HEK293 (cell line): ENCODE measurements at regions not wholly inside any gene's neighbourhood (a gene's known extent, or its start where the extent isn't known, plus 50 kb on each side); places are given as distances from the start of the nearest gene placed in this dataset.
A peak's percentile ranks its signal among the peaks of the same experiment; 100 is the strongest.

Experiments used
- CTCF ChIA-PET: fragments of 350-600 bp; formaldehyde crosslinking; extraction: SDS; loops from one replicate; lab custom pipeline; 2021; ENCODE audit warnings: antibody characterized with exemption; lab: Yijun Ruan, JAX
- POLR2A ChIA-PET: fragments of 300-600 bp; formaldehyde crosslinking; extraction: SDS; loops from one replicate; lab custom pipeline; 2020; ENCODE audit warnings: antibody characterized with exemption, inconsistent platforms; lab: Yijun Ruan, JAX
- H3K27ac ChIP-seq: fragments of 200-500 bp; sonication (Bioruptor generic); 2 replicates; pipeline ENCODE4 v1.5.1; 2014; ENCODE audit warnings: low read depth, low read length, control low read depth, inconsistent platforms; ENCODE audit errors: extremely low read depth
- H3K36me3 ChIP-seq, 2 experiments: fragments of 200-500 bp in 1 of 2; sonication (Bioruptor generic) in 1 of 2; 1 replicate in 1 of 2; 2 replicates in 1 of 2; pipeline ENCODE4 v1.5.1; 2014 to 2017; ENCODE audit warnings: inconsistent platforms in 2 of 2, low read length in 2 of 2; ENCODE audit not compliant: control insufficient read depth in 2 of 2, insufficient read depth in 1 of 2
- H3K4me1 ChIP-seq: fragments of 200-500 bp; sonication (Bioruptor generic); 2 replicates; pipeline ENCODE4 v1.5.1; 2014; ENCODE audit warnings: mild to moderate bottlenecking, low read length, inconsistent platforms; ENCODE audit not compliant: control insufficient read depth, insufficient read depth
- H3K4me3 ChIP-seq: 2 replicates; pipeline ENCODE4 v1.5.1; 2011; ENCODE audit warnings: low read depth, mild to moderate bottlenecking, control low read depth, low read length, moderate library complexity
- H3K9me3 ChIP-seq: fragments of 200-500 bp; sonication (Bioruptor generic); 2 replicates; pipeline ENCODE4 v1.5.1; 2014; ENCODE audit warnings: low read depth, low read length, inconsistent platforms; ENCODE audit not compliant: control insufficient read depth, insufficient read depth
- ATF2 ChIP-seq: fragments of 450-650 bp; formaldehyde crosslinking; IDR thresholded peaks from 2 replicates; pipeline ENCODE4 v1.5.1; 2016; ENCODE audit warnings: missing biosample characterization, missing genetic modification characterization, low read depth
- CTCF ChIP-seq: fragments of 450-650 bp; formaldehyde crosslinking; IDR thresholded peaks from 2 replicates; pipeline ENCODE4 v1.5.1; 2016; ENCODE audit warnings: missing biosample characterization, missing genetic modification characterization
- ELK4 ChIP-seq: IDR thresholded peaks from 2 replicates; pipeline ENCODE4 v1.6.1; 2011; ENCODE audit warnings: mild to moderate bottlenecking, low read depth, low read length, borderline replicate concordance
- FEZF1 ChIP-seq: fragments of 450-650 bp; formaldehyde crosslinking; IDR thresholded peaks from 2 replicates; pipeline ENCODE4 v1.5.1; 2016; ENCODE audit warnings: missing biosample characterization, missing genetic modification characterization
- KLF17 ChIP-seq: fragments of 450-650 bp; formaldehyde crosslinking; IDR thresholded peaks from 2 replicates; pipeline ENCODE4 v1.5.1; 2016; ENCODE audit warnings: missing biosample characterization, missing genetic modification characterization
- PRDM10 ChIP-seq: fragments of 450-650 bp; formaldehyde crosslinking; IDR thresholded peaks from 2 replicates; pipeline ENCODE4 v1.5.1; 2016; ENCODE audit warnings: missing biosample characterization, missing genetic modification characterization
- PRDM6 ChIP-seq: fragments of 450-650 bp; formaldehyde crosslinking; IDR thresholded peaks from 2 replicates; pipeline ENCODE4 v1.5.1; 2017; ENCODE audit warnings: missing biosample characterization, missing genetic modification characterization
- SETDB1 ChIP-seq: IDR thresholded peaks from one replicate; pipeline ENCODE4 v1.6.1; 2017; ENCODE audit warnings: mild to moderate bottlenecking, low read length, moderate library complexity, mixed read lengths; ENCODE audit not compliant: insufficient read length
- YY2 ChIP-seq: fragments of 450-650 bp; formaldehyde crosslinking; IDR thresholded peaks from 2 replicates; pipeline ENCODE4 v1.5.1; 2016; ENCODE audit warnings: missing biosample characterization, missing genetic modification characterization
- ZNF335 ChIP-seq: fragments of 450-650 bp; formaldehyde crosslinking; conservative IDR thresholded peaks from 2 replicates; pipeline ENCODE4 v1.5.1; 2016; ENCODE audit warnings: missing biosample characterization, missing genetic modification characterization
- ZNF366 ChIP-seq: fragments of 450-650 bp; formaldehyde crosslinking; conservative IDR thresholded peaks from 2 replicates; pipeline ENCODE4 v1.5.1; 2016; ENCODE audit warnings: missing biosample characterization, missing genetic modification characterization
- ZNF404 ChIP-seq: fragments of 450-650 bp; formaldehyde crosslinking; IDR thresholded peaks from 2 replicates; pipeline ENCODE4 v1.5.1; 2017; ENCODE audit warnings: missing biosample characterization, missing genetic modification characterization
- ZNF629 ChIP-seq: fragments of 450-650 bp; formaldehyde crosslinking; IDR thresholded peaks from 2 replicates; pipeline ENCODE4 v1.5.1; 2017; ENCODE audit warnings: missing biosample characterization, missing genetic modification characterization
- ZNF692 ChIP-seq: fragments of 450-650 bp; formaldehyde crosslinking; IDR thresholded peaks from 2 replicates; pipeline ENCODE4 v1.5.1; 2016; ENCODE audit warnings: missing biosample characterization, missing genetic modification characterization
- ZNF791 ChIP-seq: fragments of 450-650 bp; formaldehyde crosslinking; IDR thresholded peaks from 2 replicates; pipeline ENCODE4 v1.5.1; 2016; ENCODE audit warnings: missing biosample characterization, missing genetic modification characterization
- ZSCAN5A ChIP-seq: fragments of 450-650 bp; formaldehyde crosslinking; IDR thresholded peaks from 2 replicates; pipeline ENCODE4 v1.5.1; 2016; ENCODE audit warnings: missing biosample characterization, missing genetic modification characterization

- no peak for TF ChIP-seq ZNF791 (tag by site-specific recombination)
- no peak for TF ChIP-seq PRDM6 (tag by site-specific recombination)
- TF ChIP-seq FEZF1, result peak; percentile 54; the same call in 1 of the 2 replicates
- no peaks in the 10 kb centered on the region for H3K9me3 ChIP-seq
- H3K27ac ChIP-seq, result no peak overlapping the region
- no peaks in the 10 kb centered on the region; the same call in 1 of the 2 replicates for H3K4me1 ChIP-seq
- CTCF ChIA-PET, result no interaction called here
- H3K36me3 ChIP-seq, result no peaks in the 10 kb centered on the region
- H3K4me3 ChIP-seq, result no peak overlapping the region
- POLR2A ChIA-PET, result no interaction called here
Observed at GRCh38 chr11:19447150-19447566, 206.4 kb upstream of the E2F8 start.

- Histone ChIP-seq H3K9me3 (no peaks in the 10 kb centered on the region), H3K36me3 (no peaks in the 10 kb centered on the region), H3K4me3 (no peak overlapping the region), H3K27ac (no peak overlapping the region), H3K4me1 (no peaks in the 10 kb centered on the region; the same call in 1 of the 2 replicates)
- POLR2A ChIA-PET, result no interaction called here
- TF ChIP-seq SETDB1 (no peak), KLF17 (tag by site-specific recombination) (no peak), YY2 (tag by site-specific recombination) (no peak), ZNF404 (no peak), ELK4 (no peak)
- CTCF ChIA-PET, result interaction anchor here (0.7 kb wide), 2 partner anchors 24 to 385 kb away, joined by 3 read pairs; no protein-coding TSS in a partner anchor
Observed at GRCh38 chr11:19445771-19446170, 205.0 kb upstream of the E2F8 start.

- Histone ChIP-seq H3K36me3 (no peaks in the 10 kb centered on the region), H3K4me3 (no peak overlapping the region), H3K27ac (no peak overlapping the region), H3K9me3 (no peaks in the 10 kb centered on the region), H3K4me1 (no peaks in the 10 kb centered on the region; the same call in 1 of the 2 replicates)
- POLR2A ChIA-PET, result no interaction called here
- CTCF ChIA-PET, result no interaction called here
- TF ChIP-seq CTCF (tag by site-specific recombination) (no peak), ZNF366 (tag by site-specific recombination) (no peak), PRDM10 (tag by site-specific recombination) (peak; percentile 21; the same call in 1 of the 2 replicates), ZNF692 (tag by site-specific recombination) (peak; percentile 46; the same call in 1 of the 2 replicates), ZNF629 (tag by site-specific recombination) (peak; percentile 34; the same call in 1 of the 2 replicates), ZSCAN5A (tag by site-specific recombination) (no peak), ATF2 (tag by site-specific recombination) (0 out of 2 replicates have a peak, but pooled peaks have one; percentile 20), ZNF335 (tag by site-specific recombination) (peak; percentile 28; the same call in 1 of the 2 replicates)
Observed at GRCh38 chr11:19444231-19444630, 203.5 kb upstream of the E2F8 start.
